Lower lobe of right lung (tissue), 2 donors: ENCODE measurements at regions not wholly inside any gene's neighbourhood (a gene's known extent, or its start where the extent isn't known, plus 50 kb on each side); places are given as distances from the start of the nearest gene placed in this dataset.

Experiments
- ATAC-seq, 2 donors: fragments of 200-7000 bp; cut with Tn5 transposase; one replicate each; pipeline ENCODE4 v1.9.1; 2020 to 2022; ENCODE audit warnings: mild to moderate bottlenecking in 2 of 2, moderate library complexity in 2 of 2
- DNase-seq: peaks from one replicate; pipeline ENCODE4 v3.0.0-alpha.2; 2020
- H3K27ac ChIP-seq: fragments of 200-600 bp; one replicate; pipeline ENCODE4 v1.8.0; 2022
- H3K27me3 ChIP-seq: fragments of 200-600 bp; one replicate; pipeline ENCODE4 v1.8.0; 2022; ENCODE audit warnings: low read depth
- H3K36me3 ChIP-seq: fragments of 200-600 bp; one replicate; pipeline ENCODE4 v1.8.0; 2022; ENCODE audit warnings: mild to moderate bottlenecking
- H3K4me1 ChIP-seq: fragments of 200-600 bp; one replicate; pipeline ENCODE4 v1.8.0; 2022
- H3K4me3 ChIP-seq: fragments of 200-600 bp; one replicate; pipeline ENCODE4 v1.8.0; 2022; ENCODE audit warnings: mild to moderate bottlenecking
- H3K9me3 ChIP-seq: fragments of 200-600 bp; one replicate; pipeline ENCODE4 v1.8.0; 2022
- intact Hi-C: fragments of 100-400 bp; cut with DNase I; formaldehyde crosslinking; loops from one replicate; pipeline ENCODE4 v1.11.0; 2022
- TF ChIP-seq, protein P1 (sequence below): fragments of 200-600 bp; IDR thresholded peaks from one replicate; pipeline ENCODE4 v1.8.0; 2022; ENCODE audit warnings: antibody characterized with exemption, mild to moderate bottlenecking
- donor health status: DM: no; HTN: yes; CAD: no; lungs with severe emphysema.

DNA sequence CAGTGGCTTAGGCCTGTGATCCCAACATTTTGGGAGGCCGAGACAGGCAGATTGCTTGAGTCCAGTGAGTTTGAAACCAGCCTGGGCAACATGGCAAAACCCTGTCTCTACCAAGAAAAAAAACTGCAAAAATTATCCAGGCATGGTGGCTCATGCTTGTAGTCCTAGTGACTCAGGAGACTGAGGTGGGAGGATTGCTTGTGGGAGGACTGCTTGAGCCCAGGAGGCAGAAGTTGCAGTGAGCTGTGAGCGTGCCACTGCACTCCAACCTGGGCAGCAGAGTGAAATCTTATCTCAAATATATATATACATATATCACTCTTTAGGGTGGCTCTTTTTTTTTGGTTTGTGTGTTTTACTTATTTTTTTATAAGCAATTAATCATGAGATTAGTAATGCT is 83.7 kb upstream of the WDR72 start:
- intact Hi-C loops = no loop called here
- TF ChIP-seq, protein P1, sequence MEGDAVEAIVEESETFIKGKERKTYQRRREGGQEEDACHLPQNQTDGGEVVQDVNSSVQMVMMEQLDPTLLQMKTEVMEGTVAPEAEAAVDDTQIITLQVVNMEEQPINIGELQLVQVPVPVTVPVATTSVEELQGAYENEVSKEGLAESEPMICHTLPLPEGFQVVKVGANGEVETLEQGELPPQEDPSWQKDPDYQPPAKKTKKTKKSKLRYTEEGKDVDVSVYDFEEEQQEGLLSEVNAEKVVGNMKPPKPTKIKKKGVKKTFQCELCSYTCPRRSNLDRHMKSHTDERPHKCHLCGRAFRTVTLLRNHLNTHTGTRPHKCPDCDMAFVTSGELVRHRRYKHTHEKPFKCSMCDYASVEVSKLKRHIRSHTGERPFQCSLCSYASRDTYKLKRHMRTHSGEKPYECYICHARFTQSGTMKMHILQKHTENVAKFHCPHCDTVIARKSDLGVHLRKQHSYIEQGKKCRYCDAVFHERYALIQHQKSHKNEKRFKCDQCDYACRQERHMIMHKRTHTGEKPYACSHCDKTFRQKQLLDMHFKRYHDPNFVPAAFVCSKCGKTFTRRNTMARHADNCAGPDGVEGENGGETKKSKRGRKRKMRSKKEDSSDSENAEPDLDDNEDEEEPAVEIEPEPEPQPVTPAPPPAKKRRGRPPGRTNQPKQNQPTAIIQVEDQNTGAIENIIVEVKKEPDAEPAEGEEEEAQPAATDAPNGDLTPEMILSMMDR = no peak
- H3K36me3 ChIP-seq = no peaks in the 10 kb centered on the region
- no peak overlapping the region for H3K4me3 ChIP-seq
- no peaks in the 10 kb centered on the region for H3K27me3 ChIP-seq
- H3K27ac ChIP-seq = no peak overlapping the region
- H3K9me3 ChIP-seq = no peaks in the 10 kb centered on the region
- DNase-seq (no peak), ATAC-seq (no peak)
- no peaks in the 10 kb centered on the region for H3K4me1 ChIP-seq

DNA sequence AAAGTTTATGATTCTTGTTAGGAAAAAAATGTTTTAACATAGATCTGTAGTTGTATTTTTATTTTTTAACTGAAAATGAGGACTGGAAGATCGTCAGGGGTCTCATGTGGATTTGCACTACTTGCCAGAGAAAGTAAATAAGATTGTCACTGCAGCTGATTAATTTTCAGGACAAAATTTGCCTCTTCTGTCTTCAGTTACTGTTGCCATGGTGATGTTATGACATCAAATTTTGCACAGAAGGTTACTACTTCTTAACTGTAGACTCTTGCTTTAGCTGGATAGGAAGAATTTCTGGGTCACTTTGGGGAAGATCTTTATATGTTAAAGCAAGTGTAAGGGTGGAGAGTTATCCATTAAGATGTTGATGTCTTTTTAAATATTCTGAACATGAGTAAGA is 82.2 kb upstream of the WDR72 start:
- Histone ChIP-seq H3K27me3 (no peaks in the 10 kb centered on the region), H3K27ac (no peak overlapping the region), H3K9me3 (no peaks in the 10 kb centered on the region), H3K4me3 (no peak overlapping the region), H3K4me1 (peaks cover 8% of the 10 kb centered on the region), H3K36me3 (no peaks in the 10 kb centered on the region)
- intact Hi-C loops = no loop called here
- ATAC-seq = no peak
- TF ChIP-seq, protein P1 = no peak
- no peak for DNase-seq

DNA sequence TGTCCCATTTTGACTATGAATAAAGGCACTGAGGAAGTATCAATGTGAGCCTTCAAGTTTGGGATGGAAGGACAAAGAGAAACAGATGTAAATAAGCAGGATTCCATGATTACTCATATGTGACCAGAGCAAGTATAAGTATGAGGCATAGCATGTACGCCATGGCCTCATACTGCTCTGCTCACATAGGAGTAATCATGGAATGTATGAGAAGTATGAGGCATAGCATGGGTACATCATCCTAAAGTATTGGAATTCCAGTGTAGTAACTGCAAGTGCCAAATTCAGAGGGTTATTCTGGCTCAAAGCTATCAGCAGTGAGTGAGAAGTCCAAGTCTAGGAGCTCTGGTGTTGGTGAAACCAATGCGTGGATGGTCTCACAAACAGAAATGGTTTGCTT is 81.2 kb upstream of the WDR72 start:
- TF ChIP-seq, protein P1 = no peak
- H3K4me3 ChIP-seq = no peak overlapping the region
- H3K27me3 ChIP-seq = no peaks in the 10 kb centered on the region
- no peaks in the 10 kb centered on the region for H3K9me3 ChIP-seq
- peaks cover 12% of the 10 kb centered on the region for H3K4me1 ChIP-seq
- DNase-seq (no peak), ATAC-seq (no peak)
- no peak overlapping the region for H3K27ac ChIP-seq
- intact Hi-C loops = no loop called here
- no peaks in the 10 kb centered on the region for H3K36me3 ChIP-seq

DNA sequence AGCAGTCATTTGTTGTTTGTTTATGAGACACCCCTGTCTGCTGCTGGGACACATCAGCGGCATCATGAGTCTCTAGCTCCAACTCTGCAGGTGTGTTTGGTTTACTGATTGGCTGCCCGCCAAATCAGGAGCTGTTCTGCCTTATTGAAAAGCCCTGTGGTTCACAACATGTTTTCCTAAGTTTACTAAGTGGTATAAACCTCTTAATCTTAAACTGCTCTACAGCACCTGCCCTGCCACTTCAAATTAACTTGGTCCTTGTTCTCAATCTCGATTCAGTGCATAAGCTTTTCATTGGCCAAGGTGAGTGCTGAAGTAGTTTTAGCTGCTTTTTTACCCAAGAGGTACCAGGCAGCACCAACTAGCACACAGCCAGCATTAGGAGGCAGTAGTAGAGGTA is 77.8 kb upstream of the WDR72 start:
- peaks cover 18% of the 10 kb centered on the region for H3K4me1 ChIP-seq
- intact Hi-C loops = no loop called here
- DNase-seq = peak; percentile 75
- TF ChIP-seq, protein P1 = no peak
- H3K27me3 ChIP-seq = no peaks in the 10 kb centered on the region
- H3K27ac ChIP-seq = no peak overlapping the region
- ATAC-seq = peak; percentile 95
- H3K36me3 ChIP-seq = no peaks in the 10 kb centered on the region
- H3K4me3 ChIP-seq = no peak overlapping the region
- H3K9me3 ChIP-seq = no peaks in the 10 kb centered on the region

DNA sequence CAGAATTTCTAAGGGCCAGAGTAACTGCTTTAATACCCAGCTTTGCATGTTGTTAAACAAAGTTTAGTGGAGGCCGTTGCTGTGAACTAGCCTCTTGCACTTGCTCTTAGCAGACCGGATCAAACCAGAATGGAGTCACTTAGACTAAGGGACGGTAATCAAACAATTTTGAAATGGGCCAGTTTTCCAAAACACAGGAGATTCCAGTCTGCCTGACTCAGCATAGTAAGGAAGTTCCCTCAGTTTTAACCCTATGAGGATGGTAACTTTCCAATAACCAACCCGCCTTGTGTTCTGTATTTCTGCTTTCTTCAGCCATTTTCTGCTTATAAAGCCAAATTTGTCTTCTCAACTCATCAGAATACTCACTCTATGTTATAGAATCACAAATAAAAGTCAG is 77.2 kb upstream of the WDR72 start:
- Histone ChIP-seq H3K4me1 (peaks cover 18% of the 10 kb centered on the region), H3K36me3 (no peaks in the 10 kb centered on the region), H3K4me3 (no peak overlapping the region), H3K27ac (no peak overlapping the region), H3K9me3 (no peaks in the 10 kb centered on the region), H3K27me3 (no peaks in the 10 kb centered on the region)
- intact Hi-C loops = no loop called here
- DNase-seq = no peak
- peak; percentile 57 to 82 for ATAC-seq
- TF ChIP-seq, protein P1 = no peak

DNA sequence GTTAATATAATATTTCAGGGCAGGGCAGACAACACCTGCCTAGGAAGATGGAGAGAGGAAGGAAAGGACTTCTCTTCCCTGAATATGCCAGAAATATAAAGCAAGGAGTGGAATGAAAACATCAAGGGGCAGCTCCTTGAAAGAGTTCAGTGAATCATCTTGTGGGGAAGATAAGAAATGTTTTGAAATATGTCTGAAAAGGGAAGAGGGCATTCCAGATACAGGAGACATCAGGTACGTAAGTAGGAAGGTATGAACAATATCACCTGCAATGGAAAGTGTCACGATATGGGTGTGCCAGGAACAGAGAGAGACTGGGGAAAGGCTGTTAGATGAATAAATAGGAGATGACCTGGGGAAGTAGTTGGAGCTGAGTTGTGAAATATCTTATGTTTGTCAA is 75.8 kb upstream of the WDR72 start:
- TF ChIP-seq, protein P1 = no peak
- Histone ChIP-seq H3K4me3 (no peak overlapping the region), H3K36me3 (no peaks in the 10 kb centered on the region), H3K27ac (no peak overlapping the region), H3K27me3 (no peaks in the 10 kb centered on the region), H3K9me3 (no peaks in the 10 kb centered on the region), H3K4me1 (peaks cover 18% of the 10 kb centered on the region)
- intact Hi-C loops = no loop called here
- ATAC-seq (no peak), DNase-seq (no peak)
